ENCODE measurements at regions not wholly inside any gene's neighbourhood (a gene's known extent, or its start where the extent isn't known, plus 50 kb on each side); places are given as distances from the start of the nearest gene placed in this dataset.
A peak's percentile ranks its signal among the peaks of the same experiment; 100 is the strongest.

GRCh38 chr5:51544031-51544785, 161.0 kb downstream of the ISL1 start:
- WGBS, result 25% methylated on average over 2 of the region's 2 CpGs
- H4K91ac ChIP-seq (ENCODE audit: low read length), result no peak overlapping the region

GRCh38 chr5:51556833-51557232, 173.6 kb downstream of the ISL1 start:
- Histone ChIP-seq H3K4ac (ENCODE audit: low read depth in 1 of 2, low read length in 2 of 2) (no peak overlapping the region), H4K8ac (ENCODE audit: low read length) (no peak overlapping the region), H2BK12ac (ENCODE audit: low read length in 2 of 2) (no peak overlapping the region), H3K4me3 (ENCODE audit: insufficient read depth in 1 of 2, low read depth in 1 of 2, low read length in 2 of 2) (no peak overlapping the region), H2AK5ac (ENCODE audit: low read length, severe bottlenecking) (no peak overlapping the region), H3K18ac (ENCODE audit: low read depth in 1 of 2, low read length in 2 of 2) (no peak overlapping the region), H3K9me3 (ENCODE audit: control insufficient read depth, low read length) (no peaks in the 10 kb centered on the region), H2BK120ac (ENCODE audit: low read depth, low read length) (no peak overlapping the region), H3K27ac (ENCODE audit: low read length, poor library complexity, severe bottlenecking) (no peak overlapping the region), H3K79me1 (replicated peaks; ENCODE audit: low read length, poor library complexity, severe bottlenecking) (no peaks in the 10 kb centered on the region), H3K14ac (ENCODE audit: low read length in 2 of 2) (no peak overlapping the region), H2BK5ac (ENCODE audit: low read depth, low read length, poor library complexity, severe bottlenecking) (no peak overlapping the region), H3K9ac (ENCODE audit: low read length) (no peak overlapping the region), H4K91ac (ENCODE audit: low read length) (no peak overlapping the region), H2AFZ (ENCODE audit: low read depth, low read length) (no peak overlapping the region), H3K23ac (ENCODE audit: low read length in 2 of 2) (no peak overlapping the region), H3K4me2 (ENCODE audit: low read length, poor library complexity, severe bottlenecking) (no peak overlapping the region), H3K4me1 (ENCODE audit: control insufficient read depth, insufficient read depth, low read depth, low read length) (no peaks in the 10 kb centered on the region), H2BK15ac (ENCODE audit: low read depth, poor library complexity, severe bottlenecking) (no peak overlapping the region), H3K27me3 (ENCODE audit: control insufficient read depth in 1 of 2, insufficient read depth in 1 of 2, low read length in 2 of 2) (no peaks in the 10 kb centered on the region), H3K36me3 (ENCODE audit: control insufficient read depth in 1 of 2, insufficient read depth in 2 of 2, low read depth in 1 of 2, low read length in 2 of 2) (no peaks in the 10 kb centered on the region)
- peak; percentile 29 for DNase-seq
- WGBS, result 37% methylated on average over 3 of the region's 4 CpGs

More at GRCh38 chr5:51544031-51544785, 161.0 kb downstream of the ISL1 start:
- Histone ChIP-seq H3K9ac (ENCODE audit: low read length) (no peak overlapping the region), H2BK12ac (ENCODE audit: low read length in 2 of 2) (no peak overlapping the region), H3K23ac (ENCODE audit: low read length in 2 of 2) (no peak overlapping the region), H3K4me1 (ENCODE audit: control insufficient read depth, insufficient read depth, low read depth, low read length) (no peaks in the 10 kb centered on the region), H2BK5ac (ENCODE audit: low read depth, low read length, poor library complexity, severe bottlenecking) (no peak overlapping the region), H3K14ac (ENCODE audit: low read length in 2 of 2) (no peak overlapping the region), H3K4ac (ENCODE audit: low read depth in 1 of 2, low read length in 2 of 2) (no peak overlapping the region), H2BK15ac (ENCODE audit: low read depth, poor library complexity, severe bottlenecking) (no peak overlapping the region), H3K27ac (ENCODE audit: low read length, poor library complexity, severe bottlenecking) (no peak overlapping the region), H3K79me1 (replicated peaks; ENCODE audit: low read length, poor library complexity, severe bottlenecking) (no peaks in the 10 kb centered on the region), H3K36me3 (ENCODE audit: control insufficient read depth in 1 of 2, insufficient read depth in 2 of 2, low read depth in 1 of 2, low read length in 2 of 2) (no peaks in the 10 kb centered on the region), H3K27me3 (ENCODE audit: control insufficient read depth in 1 of 2, insufficient read depth in 1 of 2, low read length in 2 of 2) (no peaks in the 10 kb centered on the region), H2AFZ (ENCODE audit: low read depth, low read length) (no peak overlapping the region), H3K4me2 (ENCODE audit: low read length, poor library complexity, severe bottlenecking) (no peak overlapping the region), H2BK120ac (ENCODE audit: low read depth, low read length) (no peak overlapping the region), H3K9me3 (ENCODE audit: control insufficient read depth, low read length) (peaks cover 2% of the 10 kb centered on the region), H3K18ac (ENCODE audit: low read depth in 1 of 2, low read length in 2 of 2) (no peak overlapping the region), H4K8ac (ENCODE audit: low read length) (no peak overlapping the region), H2AK5ac (ENCODE audit: low read length, severe bottlenecking) (no peak overlapping the region), H3K4me3 (ENCODE audit: insufficient read depth in 1 of 2, low read depth in 1 of 2, low read length in 2 of 2) (no peak overlapping the region)
- DNase-seq, result peak; percentile 37

GRCh38 chr5:51558682-51559081, 175.4 kb downstream of the ISL1 start:
- Histone ChIP-seq H3K4me2 (ENCODE audit: low read length, poor library complexity, severe bottlenecking) (no peak overlapping the region), H4K91ac (ENCODE audit: low read length) (no peak overlapping the region), H2BK12ac (ENCODE audit: low read length in 2 of 2) (no peak overlapping the region), H2BK120ac (ENCODE audit: low read depth, low read length) (no peak overlapping the region), H3K9me3 (ENCODE audit: control insufficient read depth, low read length) (no peaks in the 10 kb centered on the region), H3K14ac (ENCODE audit: low read length in 2 of 2) (no peak overlapping the region), H3K36me3 (ENCODE audit: control insufficient read depth in 1 of 2, insufficient read depth in 2 of 2, low read depth in 1 of 2, low read length in 2 of 2) (no peaks in the 10 kb centered on the region), H3K4me3 (ENCODE audit: insufficient read depth in 1 of 2, low read depth in 1 of 2, low read length in 2 of 2) (no peak overlapping the region), H3K4ac (ENCODE audit: low read depth in 1 of 2, low read length in 2 of 2) (no peak overlapping the region), H3K18ac (ENCODE audit: low read depth in 1 of 2, low read length in 2 of 2) (no peak overlapping the region), H2BK15ac (ENCODE audit: low read depth, poor library complexity, severe bottlenecking) (no peak overlapping the region), H2BK5ac (ENCODE audit: low read depth, low read length, poor library complexity, severe bottlenecking) (no peak overlapping the region), H2AK5ac (ENCODE audit: low read length, severe bottlenecking) (no peak overlapping the region), H3K27me3 (ENCODE audit: control insufficient read depth in 1 of 2, insufficient read depth in 1 of 2, low read length in 2 of 2) (no peaks in the 10 kb centered on the region), H3K4me1 (ENCODE audit: control insufficient read depth, insufficient read depth, low read depth, low read length) (no peaks in the 10 kb centered on the region), H3K23ac (ENCODE audit: low read length in 2 of 2) (no peak overlapping the region), H2AFZ (ENCODE audit: low read depth, low read length) (no peak overlapping the region), H3K79me1 (replicated peaks; ENCODE audit: low read length, poor library complexity, severe bottlenecking) (no peaks in the 10 kb centered on the region), H4K8ac (ENCODE audit: low read length) (no peak overlapping the region), H3K27ac (ENCODE audit: low read length, poor library complexity, severe bottlenecking) (no peak overlapping the region), H3K9ac (ENCODE audit: low read length) (no peak overlapping the region)
- no peak for DNase-seq
- WGBS, result no CpG with 5 or more reads among the region's 1 CpG

GRCh38 chr5:51559339-51559738, 176.1 kb downstream of the ISL1 start:
- Histone ChIP-seq H3K9ac (ENCODE audit: low read length) (no peak overlapping the region), H2AK5ac (ENCODE audit: low read length, severe bottlenecking) (no peak overlapping the region), H2BK5ac (ENCODE audit: low read depth, low read length, poor library complexity, severe bottlenecking) (no peak overlapping the region), H3K36me3 (ENCODE audit: control insufficient read depth in 1 of 2, insufficient read depth in 2 of 2, low read depth in 1 of 2, low read length in 2 of 2) (no peaks in the 10 kb centered on the region), H2BK15ac (ENCODE audit: low read depth, poor library complexity, severe bottlenecking) (no peak overlapping the region), H3K27me3 (ENCODE audit: control insufficient read depth in 1 of 2, insufficient read depth in 1 of 2, low read length in 2 of 2) (no peaks in the 10 kb centered on the region), H3K18ac (ENCODE audit: low read depth in 1 of 2, low read length in 2 of 2) (no peak overlapping the region), H3K4ac (ENCODE audit: low read depth in 1 of 2, low read length in 2 of 2) (no peak overlapping the region), H2BK12ac (ENCODE audit: low read length in 2 of 2) (no peak overlapping the region), H3K4me2 (ENCODE audit: low read length, poor library complexity, severe bottlenecking) (no peak overlapping the region), H3K14ac (ENCODE audit: low read length in 2 of 2) (no peak overlapping the region), H2BK120ac (ENCODE audit: low read depth, low read length) (no peak overlapping the region), H2AFZ (ENCODE audit: low read depth, low read length) (no peak overlapping the region), H3K4me1 (ENCODE audit: control insufficient read depth, insufficient read depth, low read depth, low read length) (no peaks in the 10 kb centered on the region), H3K9me3 (ENCODE audit: control insufficient read depth, low read length) (no peaks in the 10 kb centered on the region), H3K27ac (ENCODE audit: low read length, poor library complexity, severe bottlenecking) (no peak overlapping the region), H4K8ac (ENCODE audit: low read length) (no peak overlapping the region), H4K91ac (ENCODE audit: low read length) (no peak overlapping the region), H3K4me3 (ENCODE audit: insufficient read depth in 1 of 2, low read depth in 1 of 2, low read length in 2 of 2) (no peak overlapping the region), H3K23ac (ENCODE audit: low read length in 2 of 2) (no peak overlapping the region), H3K79me1 (replicated peaks; ENCODE audit: low read length, poor library complexity, severe bottlenecking) (no peaks in the 10 kb centered on the region)
- 100% methylated on average over 2 of the region's 2 CpGs for WGBS
- no peak for DNase-seq

Data from mesenchymal stem cell (in vitro differentiated cells and primary cell).